AG04449 (cell line): ENCODE measurements at regions not wholly inside any gene's neighbourhood (a gene's known extent, or its start where the extent isn't known, plus 50 kb on each side); places are given as distances from the start of the nearest gene placed in this dataset.
"Not testable (repeated sequence)": the region's sequence is repeated elsewhere in the genome, so short reads cannot be mapped to it uniquely, and the experiment has no call there.

Experiments
- CTCF ChIA-PET: fragments of 350-600 bp; formaldehyde crosslinking; extraction: SDS; loops from one replicate; lab custom pipeline; 2021; ENCODE audit warnings: antibody characterized with exemption; lab: Yijun Ruan, JAX
- POLR2A ChIA-PET: fragments of 400-600, 350-600 bp; formaldehyde crosslinking; extraction: SDS; loops from one replicate; lab custom pipeline; 2020; ENCODE audit warnings: antibody characterized with exemption, inconsistent platforms; lab: Yijun Ruan, JAX
- DNase-seq: peaks from one replicate; pipeline ENCODE4 v3.0.0-alpha.2; 2010; ENCODE audit warnings: low read depth, low spot score
- H3K4me3 ChIP-seq: 2 replicates; pipeline ENCODE4 v1.5.1; 2011; ENCODE audit warnings: low read depth, mild to moderate bottlenecking, control low read depth, low read length
- TF ChIP-seq, protein P1 (sequence below): IDR thresholded peaks from one replicate; pipeline ENCODE4 v1.5.1; 2011; ENCODE audit warnings: mild to moderate bottlenecking, moderate library complexity, low read length, control low read depth, inconsistent platforms; ENCODE audit not compliant: insufficient read depth; ENCODE audit errors: missing control alignments

DNA sequence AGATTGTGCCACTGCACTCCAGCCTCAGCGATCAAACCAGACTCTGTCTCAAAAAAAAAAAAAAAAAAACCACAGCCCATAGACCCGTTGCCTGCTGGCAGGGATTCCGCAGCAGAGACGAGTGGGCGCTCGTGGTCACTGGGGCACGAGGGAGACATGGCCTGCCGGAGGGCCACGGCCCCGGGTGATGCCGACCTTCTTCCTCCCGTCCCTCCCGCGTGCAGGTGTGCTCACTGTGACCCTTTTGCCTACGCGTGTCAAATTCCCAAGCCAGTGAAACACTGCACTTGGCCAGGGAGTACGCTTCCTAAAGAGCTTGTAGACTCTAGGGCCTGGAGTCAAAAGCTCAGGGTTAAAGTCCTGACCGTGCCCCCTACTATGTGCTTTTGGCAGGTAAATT, 397.6 kb upstream of the MYT1L start:
- DNase-seq: no peak
- H3K4me3 ChIP-seq: no peak overlapping the region
- TF ChIP-seq, protein P1, sequence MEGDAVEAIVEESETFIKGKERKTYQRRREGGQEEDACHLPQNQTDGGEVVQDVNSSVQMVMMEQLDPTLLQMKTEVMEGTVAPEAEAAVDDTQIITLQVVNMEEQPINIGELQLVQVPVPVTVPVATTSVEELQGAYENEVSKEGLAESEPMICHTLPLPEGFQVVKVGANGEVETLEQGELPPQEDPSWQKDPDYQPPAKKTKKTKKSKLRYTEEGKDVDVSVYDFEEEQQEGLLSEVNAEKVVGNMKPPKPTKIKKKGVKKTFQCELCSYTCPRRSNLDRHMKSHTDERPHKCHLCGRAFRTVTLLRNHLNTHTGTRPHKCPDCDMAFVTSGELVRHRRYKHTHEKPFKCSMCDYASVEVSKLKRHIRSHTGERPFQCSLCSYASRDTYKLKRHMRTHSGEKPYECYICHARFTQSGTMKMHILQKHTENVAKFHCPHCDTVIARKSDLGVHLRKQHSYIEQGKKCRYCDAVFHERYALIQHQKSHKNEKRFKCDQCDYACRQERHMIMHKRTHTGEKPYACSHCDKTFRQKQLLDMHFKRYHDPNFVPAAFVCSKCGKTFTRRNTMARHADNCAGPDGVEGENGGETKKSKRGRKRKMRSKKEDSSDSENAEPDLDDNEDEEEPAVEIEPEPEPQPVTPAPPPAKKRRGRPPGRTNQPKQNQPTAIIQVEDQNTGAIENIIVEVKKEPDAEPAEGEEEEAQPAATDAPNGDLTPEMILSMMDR: no peak
- ChIA-PET POLR2A (no interaction called here), CTCF (no interaction called here)

- ChIA-PET CTCF (no interaction called here), POLR2A (no interaction called here)
- H3K4me3 ChIP-seq: no peak overlapping the region
- DNase-seq: no peak
- TF ChIP-seq, protein P1: no peak
Observed at GRCh38 chr2:2727876-2728511, 396.9 kb upstream of the MYT1L start.

DNA sequence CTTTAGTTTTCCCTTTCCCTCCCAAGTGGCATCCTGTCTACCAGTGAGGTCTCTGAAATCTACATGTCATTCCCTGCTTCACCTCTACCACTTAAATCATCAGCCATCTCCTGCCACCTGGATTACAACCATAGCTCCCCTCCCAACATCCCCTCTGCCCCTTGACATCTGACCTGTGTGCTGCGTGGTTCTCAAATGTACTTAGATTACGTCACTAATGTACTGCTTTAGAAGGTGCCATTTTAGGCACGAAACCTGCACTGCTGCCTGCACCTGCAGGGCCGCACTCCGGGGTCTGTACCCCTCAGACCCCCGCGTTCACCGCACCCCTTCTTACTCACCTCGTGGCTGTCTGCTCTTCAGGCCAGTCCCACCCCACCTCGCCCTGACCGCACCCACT, 395.1 kb upstream of the MYT1L start:
- no peak for DNase-seq
- TF ChIP-seq, protein P1: no peak
- H3K4me3 ChIP-seq: no peak overlapping the region
- POLR2A ChIA-PET: no interaction called here
- CTCF ChIA-PET: no interaction called here

DNA sequence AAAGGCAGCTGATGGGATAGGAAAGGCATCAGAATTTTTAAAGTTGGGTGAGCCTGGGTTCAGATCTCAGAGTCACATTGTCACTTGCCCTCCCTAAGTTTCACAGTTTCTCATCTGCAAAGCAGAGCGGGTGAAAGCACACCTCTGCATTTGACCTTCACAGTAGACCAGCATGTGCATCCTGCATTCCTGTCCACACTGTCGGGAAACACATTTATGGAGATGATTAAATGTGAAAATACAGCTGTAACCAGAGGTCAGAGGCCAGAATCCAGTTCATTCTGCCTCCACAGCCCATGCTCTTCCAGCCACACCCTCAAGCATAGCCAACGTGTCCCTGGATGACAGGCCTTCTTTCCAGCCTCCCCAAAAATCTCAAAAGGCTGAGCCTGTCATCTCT, 392.0 kb upstream of the MYT1L start:
- no peak for DNase-seq
- no peak overlapping the region for H3K4me3 ChIP-seq
- ChIA-PET POLR2A (no interaction called here), CTCF (no interaction called here)
- TF ChIP-seq, protein P1: no peak

DNA sequence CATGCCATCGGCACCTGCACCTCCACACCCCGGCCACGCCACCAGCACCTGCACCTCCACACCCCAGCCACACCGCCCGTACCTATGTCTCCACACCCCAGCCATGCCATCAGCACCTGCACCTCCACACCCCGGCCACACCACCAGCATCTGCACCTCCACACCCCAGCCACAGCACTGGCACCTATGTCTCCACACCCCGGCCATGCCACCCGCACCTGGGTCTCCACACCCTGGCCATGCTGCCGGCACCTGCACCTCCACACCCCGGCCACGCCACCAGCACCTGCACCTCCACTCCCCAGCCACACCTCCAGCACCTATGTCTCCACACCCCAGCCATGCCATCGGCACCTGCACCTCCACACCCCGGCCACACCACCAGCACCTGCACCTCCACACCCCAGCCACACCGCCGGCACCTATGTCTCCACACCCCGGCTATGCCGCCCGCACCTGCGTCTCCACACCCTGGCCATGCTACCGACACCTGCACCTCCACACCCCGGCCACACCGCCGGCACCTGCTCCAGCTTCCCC, 390.3 kb upstream of the MYT1L start:
- POLR2A ChIA-PET: no interaction called here
- CTCF ChIA-PET: no interaction called here
- no peak overlapping the region for H3K4me3 ChIP-seq
- DNase-seq: no peak
- TF ChIP-seq, protein P1: no peak

- POLR2A ChIA-PET, DNase-seq, H3K4me3 ChIP-seq, CTCF ChIA-PET: not testable (repeated sequence)
Observed at GRCh38 chr2:2720806-2721205, 389.7 kb upstream of the MYT1L start.

GRCh38 chr2:2720351-2720750, 389.3 kb upstream of the MYT1L start:
- POLR2A ChIA-PET: no interaction called here
- H3K4me3 ChIP-seq: no peak overlapping the region
- TF ChIP-seq, protein P1: no peak

More at GRCh38 chr2:2720351-2720750, 389.3 kb upstream of the MYT1L start:
- no peak for DNase-seq
- CTCF ChIA-PET: no interaction called here
